ENCODE measurements at regions not wholly inside any gene's neighbourhood (a gene's known extent, or its start where the extent isn't known, plus 50 kb on each side); places are given as distances from the start of the nearest gene placed in this dataset.

DNA sequence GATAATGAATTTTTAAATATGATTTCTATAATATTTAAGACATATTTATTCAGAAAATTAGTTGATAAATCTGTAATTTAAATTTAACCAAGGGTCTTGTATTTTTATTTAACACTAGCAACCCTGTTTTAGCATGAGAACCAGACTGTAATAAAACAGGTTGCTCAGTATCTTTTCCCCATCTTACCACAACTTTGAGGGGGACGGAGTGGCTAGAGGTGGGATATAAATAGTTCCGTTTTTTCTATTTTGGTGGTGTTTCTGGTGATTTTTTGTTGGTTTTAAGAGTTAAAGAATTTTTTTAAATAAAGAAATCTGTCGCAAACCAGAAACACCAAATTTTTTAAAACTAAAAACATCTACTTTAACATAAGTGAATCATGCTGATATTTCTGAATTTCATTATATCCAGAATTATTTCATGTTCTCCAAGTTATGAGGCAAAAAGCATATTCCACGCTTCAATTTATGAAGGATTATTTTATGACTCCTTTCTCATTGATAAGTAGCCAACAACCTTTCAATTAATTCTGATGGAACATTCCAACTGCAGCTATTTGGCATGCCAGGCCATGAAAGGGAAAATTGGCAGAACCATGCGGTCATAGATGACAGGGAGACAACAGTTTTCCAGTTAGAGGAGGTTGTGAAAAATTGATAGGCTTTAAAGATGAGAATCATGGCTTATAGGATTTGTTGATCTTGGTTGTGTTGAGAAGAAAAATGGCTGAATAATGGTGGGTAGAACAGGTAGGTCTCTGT, 151.9 kb upstream of the CARMIL1 start:
- TF ChIP-seq CTCF (IDR thresholded peaks at IDR 0.05) (no peak), EP300 (IDR thresholded peaks at IDR 0.05) (no peak)
